NCI-H1436 treated with DMSO at 0.1 percent for 48 hours (cell line): ENCODE measurements at regions not wholly inside any gene's neighbourhood (a gene's known extent, or its start where the extent isn't known, plus 50 kb on each side); places are given as distances from the start of the nearest gene placed in this dataset.
"Not testable (repeated sequence)": the region's sequence is repeated elsewhere in the genome, so short reads cannot be mapped to it uniquely, and the experiment has no call there.

Experiments
- DNase-seq: peaks from one replicate; lab custom pipeline; 2025; lab: John Stamatoyannopoulos, UW

- DNase-seq: no peak
Measured at GRCh38 chr5:97488126-97488668, 305.1 kb upstream of the RIOK2 start.

- DNase-seq: no peak
Measured at GRCh38 chr5:97489010-97489840, 306.2 kb upstream of the RIOK2 start.

- DNase-seq: no peak
Measured at GRCh38 chr5:97494465-97494864, 311.4 kb upstream of the RIOK2 start.

DNA sequence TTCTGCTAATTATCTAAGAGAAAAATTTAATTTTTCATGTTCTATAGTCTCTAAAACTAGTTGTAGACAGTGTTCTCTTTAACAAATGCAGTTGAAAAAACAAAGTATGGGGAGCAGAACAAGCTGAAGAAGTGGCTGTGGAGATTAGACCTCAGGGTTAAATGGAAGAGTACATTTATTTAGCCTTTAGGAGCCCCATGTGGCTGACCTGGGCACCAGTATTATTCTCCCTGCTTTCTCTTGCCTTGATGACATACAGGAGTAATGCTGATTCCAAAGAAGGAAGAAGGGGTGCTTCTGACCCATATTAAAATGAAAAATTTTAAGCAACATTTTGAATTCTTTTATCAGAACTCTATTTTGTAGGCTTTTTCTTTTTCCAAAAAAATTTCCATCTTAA is 312.3 kb upstream of the RIOK2 start:
- no peak for DNase-seq

GRCh38 chr5:97496037-97496436 is 313.0 kb upstream of the RIOK2 start:
- DNase-seq: no peak

DNA sequence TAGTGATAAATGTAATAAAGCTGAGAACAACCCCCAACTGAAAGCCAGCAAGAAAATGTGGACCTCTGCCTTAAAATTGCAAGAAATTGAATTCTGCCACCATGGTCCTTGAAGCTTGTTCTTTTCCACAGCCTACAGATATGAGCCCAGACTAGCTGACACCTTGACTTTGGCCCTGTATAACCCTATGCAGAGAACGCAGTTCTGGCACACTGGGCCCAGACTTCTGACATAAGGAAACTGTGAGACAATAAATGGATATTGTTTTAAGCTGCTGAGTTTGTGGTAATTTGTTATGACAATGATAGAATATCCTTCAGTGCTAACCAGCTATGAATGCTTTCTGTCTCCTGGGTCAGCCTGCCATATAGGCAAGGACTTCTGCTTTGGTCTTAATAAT is 315.6 kb upstream of the RIOK2 start:
- no peak for DNase-seq

DNA sequence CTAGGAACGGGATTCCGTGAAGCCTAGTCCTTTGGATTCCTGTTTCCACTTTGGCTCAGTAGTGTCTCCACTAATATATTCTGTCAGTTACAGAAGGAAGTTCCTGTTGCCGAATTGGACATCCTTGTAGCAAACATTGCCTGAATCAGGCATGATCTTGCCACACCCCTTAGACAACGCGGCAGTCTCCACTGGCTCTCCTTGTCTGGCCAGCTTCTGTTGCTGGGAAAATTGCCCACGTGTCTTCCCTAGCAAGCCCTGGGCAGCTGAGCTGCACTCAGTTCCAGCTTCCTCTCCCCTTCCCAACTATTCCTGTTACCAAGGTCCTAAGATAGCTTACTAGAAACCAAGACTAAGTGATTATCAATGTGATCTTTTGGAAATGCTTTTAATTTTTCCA is 316.6 kb upstream of the RIOK2 start:
- no peak for DNase-seq

DNA sequence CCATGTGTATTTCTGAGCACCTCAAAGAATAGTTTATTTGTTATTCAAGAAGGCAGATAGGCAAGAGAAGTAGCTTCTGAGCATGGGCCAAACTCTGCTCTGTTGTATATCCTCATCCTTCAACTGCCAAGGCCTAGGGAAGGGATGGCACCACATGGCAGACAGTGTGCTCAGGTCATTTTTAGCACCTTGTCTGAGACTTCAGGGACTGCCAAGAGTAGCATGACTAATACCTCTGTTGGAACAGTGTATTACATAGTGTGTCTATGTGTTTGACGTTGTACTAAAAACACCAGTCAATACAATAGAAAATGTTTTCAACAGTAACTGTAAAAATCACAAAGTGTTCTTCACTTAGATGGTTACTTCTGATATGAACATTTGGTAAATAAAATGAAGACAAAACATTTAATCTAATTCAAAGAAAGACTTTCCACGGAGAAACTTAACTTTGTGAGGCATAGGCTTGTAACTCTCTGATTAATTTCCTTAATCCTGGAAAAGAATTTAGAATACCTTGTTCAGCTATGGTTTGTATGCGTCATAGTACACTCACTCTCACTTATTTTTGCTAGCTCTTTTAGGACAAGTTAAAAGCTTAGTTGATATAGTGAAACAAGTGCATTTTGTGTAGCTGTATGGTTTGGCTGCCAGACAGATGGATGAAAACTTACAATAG is 318.4 kb upstream of the RIOK2 start:
- no peak for DNase-seq

- DNase-seq: no peak
Measured at GRCh38 chr5:97501965-97502305, 318.9 kb upstream of the RIOK2 start.

DNA sequence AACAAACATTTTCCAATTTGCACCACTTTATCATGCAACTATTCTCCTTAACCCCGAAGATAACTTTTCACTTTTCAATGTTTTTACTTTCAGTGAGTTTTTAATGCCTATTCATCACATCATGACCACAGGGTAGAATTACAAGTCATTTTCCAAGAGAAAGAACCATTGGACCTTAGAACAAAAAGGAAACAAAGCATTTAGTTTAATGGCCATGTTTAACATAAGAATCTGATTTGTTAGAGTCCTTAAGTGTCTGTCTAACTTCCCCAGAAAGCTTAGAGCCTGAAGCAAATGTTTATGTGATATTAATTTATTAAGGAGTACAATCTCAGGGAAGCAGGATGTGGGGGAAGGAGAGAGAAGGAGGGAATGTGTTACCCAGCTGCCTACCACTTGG is 325.8 kb upstream of the RIOK2 start:
- no peak for DNase-seq

DNA sequence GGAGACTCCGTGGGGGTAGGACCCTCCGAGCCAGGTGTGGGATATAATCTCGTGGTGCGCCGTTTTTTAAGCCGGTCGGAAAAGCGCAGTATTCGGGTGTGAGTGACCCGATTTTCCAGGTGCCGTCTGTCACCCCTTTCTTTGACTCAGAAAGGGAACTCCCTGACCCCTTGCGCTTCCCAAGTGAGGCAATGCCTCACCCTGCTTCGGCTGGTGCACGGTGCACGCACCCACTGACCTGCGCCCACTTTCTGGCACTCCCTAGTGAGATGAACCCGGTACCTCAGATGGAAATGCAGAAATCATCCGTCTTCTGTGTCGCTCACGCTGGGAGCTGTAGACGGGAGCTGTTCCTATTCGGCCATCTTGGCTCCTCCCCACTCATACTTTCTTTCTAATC is 336.5 kb upstream of the RIOK2 start:
- not testable (repeated sequence) for DNase-seq

DNA sequence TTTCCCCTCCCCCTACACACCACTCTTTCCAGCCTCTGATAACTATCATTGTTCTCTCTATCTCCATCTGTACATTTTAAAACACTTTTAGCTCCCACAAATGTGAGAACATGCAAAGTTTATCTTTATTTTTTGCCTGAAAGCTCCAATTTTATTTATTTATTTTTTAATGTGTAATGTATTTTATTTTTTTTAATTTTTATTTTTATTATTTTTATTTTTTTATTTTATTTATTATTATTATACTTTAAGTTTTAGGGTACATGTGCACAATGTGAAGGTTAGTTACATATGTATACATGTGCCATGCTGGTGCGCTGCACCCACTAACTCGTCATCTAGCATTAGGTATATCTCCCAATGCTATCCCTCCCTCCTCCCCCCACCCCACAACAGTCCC is 340.3 kb upstream of the RIOK2 start:
- not testable (repeated sequence) for DNase-seq

DNA sequence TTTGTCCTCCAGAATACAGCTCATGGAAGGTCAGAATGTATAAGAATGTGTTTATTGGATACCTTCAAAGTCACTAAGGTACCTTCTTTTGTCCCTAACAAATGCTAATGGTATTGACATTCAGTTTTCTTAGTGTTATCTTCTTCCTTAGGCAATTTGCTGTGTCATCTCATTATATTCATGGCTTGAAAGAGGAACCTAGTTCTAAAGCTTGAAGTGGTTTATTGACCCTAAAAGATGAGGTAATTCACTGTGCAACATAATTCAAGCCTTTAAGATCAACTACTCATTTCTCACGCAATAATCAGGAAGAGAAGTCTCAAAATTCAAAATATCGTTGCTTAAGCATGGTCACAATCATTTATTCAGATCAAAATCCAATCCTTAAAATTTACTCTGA is 342.7 kb upstream of the RIOK2 start:
- no peak for DNase-seq

GRCh38 chr5:97528941-97529340 is 345.9 kb upstream of the RIOK2 start:
- no peak for DNase-seq

- DNase-seq: no peak
Measured at GRCh38 chr5:97529354-97529985, 346.4 kb upstream of the RIOK2 start.

GRCh38 chr5:97531549-97531948 is 348.5 kb upstream of the RIOK2 start:
- no peak for DNase-seq

DNA sequence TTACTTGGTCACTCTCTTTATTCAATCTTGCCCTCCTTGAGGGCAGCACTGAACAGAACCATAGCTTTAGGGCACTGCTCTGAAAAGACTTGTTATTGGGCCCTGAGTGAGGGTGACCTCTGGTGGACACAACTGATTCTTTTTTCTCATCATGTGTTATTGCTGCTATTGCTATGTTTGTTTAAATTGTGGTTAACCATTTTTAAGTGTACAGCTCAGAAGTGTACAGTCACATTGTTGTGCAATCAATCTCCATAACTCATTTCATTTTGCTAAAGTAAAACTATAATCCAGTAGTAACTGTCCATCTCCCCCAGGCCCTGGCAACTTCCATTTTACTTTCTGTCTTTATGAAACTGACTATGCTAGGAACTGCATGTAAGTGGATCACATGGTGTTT is 351.1 kb upstream of the RIOK2 start:
- DNase-seq: no peak

DNA sequence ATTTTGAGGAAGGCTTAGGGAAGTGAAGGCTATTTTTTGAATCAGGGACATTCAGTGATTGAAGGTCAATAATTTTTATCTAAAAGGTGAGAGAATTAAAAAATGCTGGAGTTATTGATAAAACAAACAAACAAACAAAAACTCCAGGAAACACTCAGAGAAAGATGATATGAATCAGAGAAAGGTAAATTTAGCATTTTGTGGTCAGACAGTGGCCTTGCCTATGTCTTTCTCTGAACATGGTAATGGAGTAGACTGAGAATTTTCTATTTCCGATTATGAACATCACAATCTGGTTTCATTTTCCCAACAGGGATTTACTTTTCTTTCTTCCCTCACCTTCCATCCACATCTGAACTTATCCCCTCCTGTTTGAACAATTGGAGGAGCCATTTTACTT is 353.6 kb upstream of the RIOK2 start:
- DNase-seq: no peak

DNA sequence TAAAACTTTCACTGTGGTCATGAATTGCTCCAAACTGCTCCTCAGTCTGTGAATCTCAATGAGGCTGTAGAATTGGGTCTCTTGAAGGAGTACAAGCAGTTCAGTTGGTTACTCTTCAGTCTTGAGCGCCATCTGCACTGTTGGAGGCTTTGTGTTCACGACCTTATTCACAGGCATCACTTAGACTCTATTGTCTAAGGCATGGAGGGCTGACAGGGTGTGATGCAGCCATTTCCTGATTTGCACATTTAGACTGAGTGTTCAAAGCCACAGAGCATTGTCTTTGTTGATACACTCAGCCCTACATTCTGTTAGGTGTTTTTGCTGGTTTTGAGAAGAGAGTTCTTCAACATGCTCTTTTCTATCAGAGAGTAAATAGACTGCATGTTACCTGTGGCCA is 355.9 kb upstream of the RIOK2 start:
- no peak for DNase-seq

DNA sequence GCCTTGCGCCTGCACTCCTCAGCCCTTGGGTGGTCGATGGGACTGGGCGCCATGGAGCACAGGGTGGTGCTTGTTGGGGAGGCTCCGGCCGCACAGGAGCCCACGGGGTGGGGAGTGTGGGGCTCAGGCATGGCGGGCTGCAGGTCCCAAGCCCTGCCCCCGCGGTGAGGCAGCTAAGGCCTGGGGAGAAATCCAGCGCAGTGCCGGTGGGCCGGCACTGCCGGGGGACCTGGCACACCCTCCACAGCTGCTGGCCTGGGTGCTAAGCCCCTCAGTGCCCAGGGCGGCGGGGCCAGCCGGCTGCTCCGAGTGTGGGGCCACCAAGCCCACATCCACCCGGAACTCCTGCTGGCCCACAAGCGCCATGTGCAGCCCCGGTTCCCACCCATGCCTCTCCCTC is 358.8 kb upstream of the RIOK2 start:
- no peak for DNase-seq

DNA sequence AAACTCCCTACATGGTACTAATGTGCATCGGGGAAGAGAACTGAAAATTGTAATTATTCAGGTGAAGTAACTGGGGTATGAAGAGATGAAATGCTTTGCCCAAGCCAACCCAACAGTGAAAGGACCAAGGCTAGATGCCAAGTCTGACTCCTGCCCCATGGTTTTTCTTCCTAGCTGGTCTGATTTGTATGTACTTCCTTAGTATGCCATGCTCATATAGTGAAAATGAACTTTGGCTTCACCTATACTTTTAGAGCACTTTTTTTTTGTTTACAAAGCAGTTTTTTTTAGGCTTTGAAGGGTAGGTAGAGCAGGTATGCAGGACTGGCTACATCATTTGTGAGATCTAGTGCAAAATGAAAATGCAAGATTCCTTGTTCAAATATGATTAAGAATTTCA is 359.4 kb upstream of the RIOK2 start:
- DNase-seq: no peak

DNA sequence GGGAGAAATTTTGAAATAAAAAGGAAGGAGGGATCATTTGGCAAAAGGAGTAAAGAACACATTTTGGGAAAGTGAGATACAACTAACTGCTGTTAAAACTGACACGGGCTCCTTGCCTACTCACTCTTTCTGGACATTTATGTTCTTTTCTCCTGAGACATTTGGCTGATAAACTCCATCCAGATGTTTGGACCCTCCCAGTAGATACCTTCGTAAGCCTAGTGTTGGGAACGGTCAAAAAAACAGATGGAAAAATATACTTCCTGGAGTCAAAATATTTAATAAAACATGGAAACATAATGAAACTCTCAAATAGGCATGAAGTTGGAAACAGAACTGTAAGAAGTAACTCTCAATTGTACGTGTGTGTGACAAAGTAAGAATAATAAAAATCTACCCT is 360.1 kb upstream of the RIOK2 start:
- DNase-seq: no peak

- DNase-seq: no peak
Measured at GRCh38 chr5:97544240-97544639, 361.2 kb upstream of the RIOK2 start.
